T-cell (primary cell): ENCODE measurements at regions not wholly inside any gene's neighbourhood (a gene's known extent, or its start where the extent isn't known, plus 50 kb on each side); places are given as distances from the start of the nearest gene placed in this dataset.

Experiments
- ATAC-seq, 4 experiments: fragments of 200-7000 bp in 3 of 4; fragments of 150-1000 bp in 1 of 4; cut with Tn5 transposase; replicated peaks in 1 of 4; 1 replicate in 3 of 4; 2 replicates in 1 of 4; pipeline ENCODE4 v1.10.0; 2021; ENCODE audit warnings: moderate library complexity in 3 of 4, mild to moderate bottlenecking in 2 of 4, moderate number of reproducible peaks in 1 of 4
- CTCF ChIA-PET, 2 donors: fragments of 300-600 bp; sonication (Branson Sonifier 250); formaldehyde crosslinking; loops; one replicate each; lab custom pipeline; 2022; ENCODE audit warnings: antibody characterized with exemption in 2 of 2; lab: Charles Lee
- POLR2A ChIA-PET, 2 donors: fragments of 300-600 bp; sonication (Branson Sonifier 250); formaldehyde crosslinking; loops; one replicate each; lab custom pipeline; 2022; ENCODE audit warnings: antibody characterized with exemption in 2 of 2; lab: Charles Lee
- DNase-seq, 35 experiments: peaks; one replicate each; pipeline versions ENCODE4 v3.0.0 to v3.0.0-alpha.2; 2013 to 2023
- H3K27ac ChIP-seq: one replicate; pipeline ENCODE4 v1.5.1; 2013; ENCODE audit warnings: low read length
- H3K27me3 ChIP-seq, 2 experiments: replicated peaks in 1 of 2; 1 replicate in 1 of 2; 2 replicates in 1 of 2; pipeline versions ENCODE4 v1.6.1 to v1.7.0; 2013; ENCODE audit warnings: low read length in 1 of 2, mixed read lengths in 1 of 2; ENCODE audit not compliant: control insufficient read depth in 2 of 2, insufficient read depth in 2 of 2; ENCODE audit errors: extremely low read depth in 1 of 2
- H3K36me3 ChIP-seq, 2 donors: 1 replicate in 1 of 2; 2 replicates in 1 of 2; pipeline versions ENCODE4 v1.6.1 to v1.7.0; 2013; ENCODE audit warnings: low read length in 1 of 2; ENCODE audit not compliant: control insufficient read depth in 2 of 2, insufficient read depth in 1 of 2; ENCODE audit errors: extremely low read depth in 1 of 2
- H3K4me1 ChIP-seq, 2 experiments: 1 replicate in 1 of 2; 2 replicates in 1 of 2; pipeline versions ENCODE4 v1.6.1 to v1.7.0; 2013; ENCODE audit warnings: low read length in 2 of 2, mixed read lengths in 1 of 2; ENCODE audit not compliant: insufficient read depth in 2 of 2, control insufficient read depth in 1 of 2; ENCODE audit errors: extremely low read depth in 1 of 2
- H3K4me3 ChIP-seq, 2 donors: 1 replicate in 1 of 2; 2 replicates in 1 of 2; pipeline versions ENCODE4 v1.5.1 to v1.7.0; 2013; ENCODE audit warnings: mild to moderate bottlenecking in 2 of 2, low read length in 1 of 2, moderate library complexity in 1 of 2; ENCODE audit not compliant: control insufficient read depth in 1 of 2; ENCODE audit errors: extremely low read depth in 1 of 2
- H3K9me3 ChIP-seq: 2 replicates; pipeline ENCODE4 v1.7.0; 2013
- H3K27ac Mint-ChIP-seq, 2 donors: one replicate each; pipeline ENCODE4 v1.8.0; 2020 to 2021; ENCODE audit warnings: mild to moderate bottlenecking in 2 of 2, mixed read lengths in 2 of 2
- H3K27me3 Mint-ChIP-seq, 2 donors: one replicate each; pipeline ENCODE4 v1.8.0; 2021 to 2022; ENCODE audit warnings: mixed read lengths in 2 of 2
- H3K36me3 Mint-ChIP-seq: one replicate; pipeline ENCODE4 v1.8.0; 2021; ENCODE audit warnings: mixed read lengths
- H3K4me1 Mint-ChIP-seq, 3 donors: one replicate each; pipeline ENCODE4 v1.8.0; 2020 to 2022; ENCODE audit warnings: mixed read lengths in 3 of 3, mild to moderate bottlenecking in 1 of 3
- H3K4me3 Mint-ChIP-seq, 3 donors: one replicate each; pipeline ENCODE4 v1.8.0; 2020 to 2022; ENCODE audit warnings: mild to moderate bottlenecking in 3 of 3, mixed read lengths in 3 of 3, moderate library complexity in 3 of 3
- H3K9me3 Mint-ChIP-seq, 3 donors: one replicate each; pipeline ENCODE4 v1.8.0; 2020 to 2022; ENCODE audit warnings: mixed read lengths in 3 of 3
- WGBS: methylation state at CpG from one replicate; pipeline ENCODE4 v1.1.5; 2013; ENCODE audit warnings: missing lambda C conversion rate; ENCODE audit not compliant: insufficient coverage; 5-methylcytosine and 5-hydroxymethylcytosine counted together

DNA sequence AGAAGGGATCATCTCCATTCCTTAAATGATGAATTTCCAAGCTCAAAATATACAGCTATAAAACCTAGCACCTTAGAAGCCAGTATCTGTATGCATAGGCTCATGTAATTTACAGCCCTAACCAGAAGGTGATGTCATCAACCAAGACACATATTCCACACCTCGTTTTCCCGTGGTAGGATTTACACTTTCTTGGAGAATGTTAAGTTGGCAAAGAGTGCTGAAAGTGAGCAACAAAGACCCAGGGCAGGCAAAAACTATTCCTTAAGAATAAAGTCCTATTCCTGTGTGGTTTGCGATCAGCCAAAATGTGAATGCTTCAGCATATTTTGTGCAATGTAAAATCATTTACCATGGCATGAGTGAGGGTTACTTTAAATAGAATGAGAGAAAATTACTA lies 247.1 kb downstream of the OSR1 start:
- no peaks in the 10 kb centered on the region for H3K27me3 ChIP-seq
- no peaks in the 10 kb centered on the region for H3K36me3 ChIP-seq
- ChIA-PET POLR2A (no interaction called here), CTCF (no interaction called here)
- Mint-ChIP-seq H3K4me1 (no peaks in the 10 kb centered on the region), H3K27me3 (peaks cover 7 to 8% of the 10 kb centered on the region in 2 donors), H3K9me3 (no peaks in the 10 kb centered on the region), H3K27ac (no peak overlapping the region), H3K36me3 (no peaks in the 10 kb centered on the region), H3K4me3 (no peak overlapping the region)
- H3K4me1 ChIP-seq = no peaks in the 10 kb centered on the region
- WGBS = no CpG with 5 or more reads among the region's 3 CpGs
- H3K4me3 ChIP-seq = no peak overlapping the region
- ATAC-seq = no peak
- H3K27ac ChIP-seq = no peak overlapping the region
- DNase-seq = no peak
- H3K9me3 ChIP-seq = no peaks in the 10 kb centered on the region

DNA sequence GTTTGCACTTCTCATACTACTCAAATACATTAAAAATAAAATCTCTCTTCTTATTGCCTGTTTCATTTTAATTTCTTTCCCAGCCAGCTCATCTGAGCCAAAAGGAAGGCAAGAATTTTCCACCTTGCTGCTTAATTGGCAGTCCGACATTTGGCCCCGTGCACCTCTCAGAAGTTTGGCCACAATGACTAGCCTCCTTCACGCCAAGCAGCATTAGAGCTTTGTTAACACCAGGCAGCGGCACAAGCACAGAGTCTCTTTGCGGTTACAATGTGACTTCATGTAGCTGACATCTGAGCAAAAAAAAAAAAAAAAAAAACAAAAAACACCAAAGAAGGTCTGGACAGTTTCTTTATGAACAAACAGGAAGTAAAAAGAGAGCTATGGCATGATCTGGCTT lies 248.9 kb downstream of the OSR1 start:
- H3K27me3 ChIP-seq = no peaks in the 10 kb centered on the region
- DNase-seq (no peak), ATAC-seq (no peak)
- Mint-ChIP-seq H3K4me1 (no peaks in the 10 kb centered on the region), H3K27ac (no peak overlapping the region), H3K9me3 (peaks cover 0 to 3% (median 2%) of the 10 kb centered on the region in 3 donors), H3K36me3 (no peaks in the 10 kb centered on the region), H3K4me3 (no peak overlapping the region), H3K27me3 (peaks cover 7 to 8% of the 10 kb centered on the region in 2 donors)
- no peaks in the 10 kb centered on the region for H3K9me3 ChIP-seq
- no peaks in the 10 kb centered on the region for H3K4me1 ChIP-seq
- H3K4me3 ChIP-seq = no peak overlapping the region
- ChIA-PET CTCF (interaction anchor here in 1 of 2 donors (0.6 kb wide), 1 partner anchor 89 kb away, joined by 4 read pairs; no protein-coding TSS in a partner anchor), POLR2A (interaction anchor here in 1 of 2 donors (0.6 kb wide), 1 partner anchor 590 kb away, joined by 3 read pairs; no protein-coding TSS in a partner anchor)
- no peaks in the 10 kb centered on the region for H3K36me3 ChIP-seq
- no peak overlapping the region for H3K27ac ChIP-seq
- no CpG with 5 or more reads among the region's 5 CpGs for WGBS

DNA sequence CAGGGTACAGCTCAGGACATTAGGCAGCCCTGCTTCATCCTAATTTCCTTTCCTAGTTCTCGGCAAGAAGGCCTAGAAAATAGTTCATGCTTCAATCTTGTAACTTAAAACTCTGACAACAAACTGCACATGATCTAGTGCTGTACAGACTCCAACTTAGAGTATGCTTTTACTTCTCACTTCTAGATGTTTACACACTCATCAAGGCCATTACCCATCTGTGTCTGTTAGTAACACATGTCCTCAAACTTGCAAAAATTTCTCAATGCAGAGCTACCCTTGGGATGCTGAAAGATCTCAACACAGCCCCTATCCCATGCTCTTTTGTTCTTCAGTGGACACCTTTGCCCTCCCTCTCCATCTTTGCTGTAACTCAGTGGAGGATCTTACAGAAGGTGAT lies 252.0 kb downstream of the OSR1 start:
- H3K4me3 ChIP-seq = no peak overlapping the region
- H3K9me3 ChIP-seq = no peaks in the 10 kb centered on the region
- peaks cover 0 to 3% (median 2%) of the 10 kb centered on the region in 3 donors for H3K9me3 Mint-ChIP-seq
- WGBS = no CpG with 5 or more reads among the region's 1 CpG
- H3K27me3 ChIP-seq = no peaks in the 10 kb centered on the region
- no peaks in the 10 kb centered on the region for H3K36me3 Mint-ChIP-seq
- H3K27ac Mint-ChIP-seq = no peak overlapping the region
- H3K4me1 Mint-ChIP-seq = no peaks in the 10 kb centered on the region
- no peak for ATAC-seq
- H3K36me3 ChIP-seq = no peaks in the 10 kb centered on the region
- H3K27ac ChIP-seq = no peak overlapping the region
- peaks cover 7 to 8% of the 10 kb centered on the region in 2 donors for H3K27me3 Mint-ChIP-seq
- CTCF ChIA-PET = no interaction called here
- H3K4me1 ChIP-seq = no peaks in the 10 kb centered on the region
- no peak overlapping the region for H3K4me3 Mint-ChIP-seq
- DNase-seq = no peak
- POLR2A ChIA-PET = no interaction called here

DNA sequence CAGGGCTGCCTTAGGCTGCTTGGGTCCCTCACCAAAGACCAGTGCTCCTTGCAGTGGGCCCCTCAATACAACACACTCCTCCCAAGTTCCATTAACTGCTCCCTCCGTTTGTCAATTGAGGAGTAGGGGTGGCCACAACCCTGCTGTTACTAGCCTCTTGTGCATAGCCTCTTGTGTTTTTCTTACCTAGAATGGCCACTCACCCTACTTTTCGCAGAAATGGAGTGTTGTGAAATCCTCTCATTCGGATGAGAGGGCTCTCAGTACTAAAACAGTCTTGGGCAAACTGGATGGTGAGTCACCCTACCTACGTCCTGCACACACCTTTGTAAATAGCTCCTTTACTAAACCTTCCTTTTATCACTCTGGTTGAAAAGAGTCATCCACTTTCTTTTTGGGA lies 253.9 kb downstream of the OSR1 start:
- no peak overlapping the region for H3K4me3 ChIP-seq
- no peak for DNase-seq
- WGBS = 40% methylated on average over 1 of the region's 4 CpGs
- H3K27ac ChIP-seq = no peak overlapping the region
- H3K36me3 ChIP-seq = no peaks in the 10 kb centered on the region
- H3K9me3 ChIP-seq = no peaks in the 10 kb centered on the region
- Mint-ChIP-seq H3K36me3 (no peaks in the 10 kb centered on the region), H3K27ac (no peak overlapping the region), H3K4me1 (no peaks in the 10 kb centered on the region), H3K4me3 (no peak overlapping the region), H3K27me3 (peaks cover 7 to 8% of the 10 kb centered on the region in 2 donors), H3K9me3 (peaks cover 0 to 6% (median 3%) of the 10 kb centered on the region in 3 donors)
- ChIA-PET POLR2A (no interaction called here), CTCF (no interaction called here)
- no peak for ATAC-seq
- no peaks in the 10 kb centered on the region for H3K27me3 ChIP-seq
- no peaks in the 10 kb centered on the region for H3K4me1 ChIP-seq

DNA sequence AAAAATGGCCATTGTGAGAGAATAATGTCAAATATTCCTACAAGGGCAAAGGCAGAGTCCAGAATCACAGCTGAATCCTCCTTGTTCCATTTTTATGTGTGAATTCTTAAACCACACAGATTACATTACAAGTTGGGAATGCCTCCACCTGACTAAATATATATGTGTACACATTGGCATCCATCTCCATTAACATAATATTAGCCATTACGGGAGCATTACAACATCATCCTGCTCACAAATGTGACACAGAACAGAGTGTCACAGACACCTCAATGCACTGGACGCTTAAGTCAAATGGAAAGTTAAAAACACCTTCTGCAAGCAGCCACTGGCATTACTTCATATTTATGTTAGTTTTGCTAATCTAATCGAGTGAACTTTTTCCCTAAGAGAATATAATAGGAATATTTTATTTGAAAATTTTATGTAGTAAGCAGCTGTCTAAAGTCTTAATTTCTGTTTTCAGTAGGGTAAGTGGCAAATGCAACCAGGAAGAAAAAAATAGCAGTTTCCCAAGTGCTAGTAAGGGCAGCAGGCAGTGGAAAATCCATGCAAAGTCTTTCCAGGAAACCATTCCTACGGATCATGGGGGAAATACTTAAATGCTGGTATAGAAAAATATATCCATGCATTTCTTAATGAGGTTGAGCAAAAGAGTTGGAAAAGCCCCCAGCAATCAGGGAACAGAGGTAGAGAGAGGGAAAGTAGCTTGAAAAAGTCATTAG lies 255.6 kb downstream of the OSR1 start:
- ATAC-seq = no peak
- Mint-ChIP-seq H3K27me3 (peaks cover 5 to 6% of the 10 kb centered on the region in 2 donors), H3K4me1 (no peaks in the 10 kb centered on the region), H3K36me3 (no peaks in the 10 kb centered on the region), H3K9me3 (peaks cover 0 to 6% (median 3%) of the 10 kb centered on the region in 3 donors), H3K4me3 (no peak overlapping the region), H3K27ac (no peak overlapping the region)
- Histone ChIP-seq H3K27me3 (no peaks in the 10 kb centered on the region), H3K36me3 (no peaks in the 10 kb centered on the region), H3K4me1 (no peaks in the 10 kb centered on the region), H3K9me3 (no peaks in the 10 kb centered on the region), H3K4me3 (no peak overlapping the region), H3K27ac (no peak overlapping the region)
- POLR2A ChIA-PET = no interaction called here
- 80% methylated on average over 1 of the region's 4 CpGs for WGBS
- no peak for DNase-seq
- CTCF ChIA-PET = no interaction called here

DNA sequence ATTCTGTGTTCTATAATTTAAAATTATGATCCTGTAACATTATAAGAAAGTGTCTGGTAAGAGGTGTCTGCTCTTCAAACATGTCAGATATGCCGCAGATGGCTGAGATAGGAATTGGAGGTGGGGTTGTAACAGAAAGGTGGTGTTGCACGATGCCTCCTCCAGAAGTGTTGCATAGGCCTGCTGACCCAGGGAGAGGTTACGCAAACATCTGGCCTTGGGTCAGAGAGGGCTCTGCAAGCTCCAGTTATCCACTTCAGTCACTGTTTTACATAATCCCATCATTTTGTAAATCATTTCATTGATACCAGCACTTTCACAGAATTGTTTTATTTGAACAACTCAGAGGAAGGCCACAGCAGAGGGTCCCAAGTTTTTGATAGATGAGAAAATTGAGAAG lies 256.5 kb downstream of the OSR1 start:
- Histone ChIP-seq H3K36me3 (no peaks in the 10 kb centered on the region), H3K27ac (no peak overlapping the region), H3K27me3 (no peaks in the 10 kb centered on the region), H3K4me3 (no peak overlapping the region), H3K4me1 (no peaks in the 10 kb centered on the region), H3K9me3 (no peaks in the 10 kb centered on the region)
- ChIA-PET CTCF (no interaction called here), POLR2A (no interaction called here)
- no peak for DNase-seq
- no peak overlapping the region for H3K4me3 Mint-ChIP-seq
- H3K36me3 Mint-ChIP-seq = no peaks in the 10 kb centered on the region
- no peaks in the 10 kb centered on the region for H3K4me1 Mint-ChIP-seq
- 73% methylated on average over 3 of the region's 3 CpGs for WGBS
- ATAC-seq = no peak
- H3K27ac Mint-ChIP-seq = no peak overlapping the region
- H3K27me3 Mint-ChIP-seq = peaks cover 2 to 4% of the 10 kb centered on the region in 2 donors
- H3K9me3 Mint-ChIP-seq = peaks cover 0 to 6% (median 3%) of the 10 kb centered on the region in 3 donors
